NB4 (cell line): ENCODE measurements at regions not wholly inside any gene's neighbourhood (a gene's known extent, or its start where the extent isn't known, plus 50 kb on each side); places are given as distances from the start of the nearest gene placed in this dataset.

Experiments used
- CTCF ChIP-seq: IDR thresholded peaks from one replicate; pipeline ENCODE4 v1.5.1; 2012; ENCODE audit warnings: low read depth, low read length
- MYC ChIP-seq: IDR thresholded peaks from 2 replicates; pipeline ENCODE4 v1.6.1; 2011; ENCODE audit warnings: low read depth, low read length
- POLR2A ChIP-seq: IDR thresholded peaks from 2 replicates; pipeline ENCODE4 v1.6.1; 2011; ENCODE audit warnings: mild to moderate bottlenecking; ENCODE audit not compliant: insufficient read length; ENCODE audit errors: extremely low read depth

- TF ChIP-seq CTCF = no peak
- TF ChIP-seq MYC = no peak
- TF ChIP-seq POLR2A = no peak
Measured at GRCh38 chr15:47932951-47933641, 187.7 kb upstream of the SLC24A5 start.
